HFF-Myc (cell line): ENCODE measurements at regions not wholly inside any gene's neighbourhood (a gene's known extent, or its start where the extent isn't known, plus 50 kb on each side); places are given as distances from the start of the nearest gene placed in this dataset.

Experiments
- DNase-seq: peaks from one replicate; pipeline ENCODE4 v3.0.0-alpha.2; 2011; ENCODE audit warnings: low read depth; ENCODE audit errors: extremely low read depth
- H3K4me3 ChIP-seq: replicated peaks from 2 replicates; pipeline ENCODE4 v1.5.1; 2011; ENCODE audit warnings: low read depth, mild to moderate bottlenecking, control low read depth, low read length
- CTCF ChIP-seq: IDR thresholded peaks from 2 replicates; pipeline ENCODE4 v1.5.1; 2012; ENCODE audit warnings: mild to moderate bottlenecking, low read depth, low read length, control low read depth; ENCODE audit errors: missing control alignments

DNA sequence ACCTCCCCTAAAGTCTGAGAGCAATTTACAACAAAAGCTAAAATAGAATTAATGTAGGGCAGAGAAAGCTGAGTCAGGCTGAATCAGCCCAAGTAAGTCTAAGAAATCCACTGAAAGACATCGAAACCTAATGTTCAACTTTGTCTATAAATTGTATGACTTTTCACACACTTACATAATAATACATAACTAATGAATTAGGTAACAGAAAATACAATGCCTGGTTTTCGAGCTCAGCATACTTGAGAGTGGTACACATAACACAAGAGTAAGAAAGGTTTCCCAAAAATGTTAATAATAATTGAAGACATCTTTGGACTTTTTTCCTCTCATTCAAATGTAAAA is 55.3 kb upstream of the VGLL4 start:
- no peak for DNase-seq
- no peak for TF ChIP-seq CTCF
- no peak overlapping the region for H3K4me3 ChIP-seq

DNA sequence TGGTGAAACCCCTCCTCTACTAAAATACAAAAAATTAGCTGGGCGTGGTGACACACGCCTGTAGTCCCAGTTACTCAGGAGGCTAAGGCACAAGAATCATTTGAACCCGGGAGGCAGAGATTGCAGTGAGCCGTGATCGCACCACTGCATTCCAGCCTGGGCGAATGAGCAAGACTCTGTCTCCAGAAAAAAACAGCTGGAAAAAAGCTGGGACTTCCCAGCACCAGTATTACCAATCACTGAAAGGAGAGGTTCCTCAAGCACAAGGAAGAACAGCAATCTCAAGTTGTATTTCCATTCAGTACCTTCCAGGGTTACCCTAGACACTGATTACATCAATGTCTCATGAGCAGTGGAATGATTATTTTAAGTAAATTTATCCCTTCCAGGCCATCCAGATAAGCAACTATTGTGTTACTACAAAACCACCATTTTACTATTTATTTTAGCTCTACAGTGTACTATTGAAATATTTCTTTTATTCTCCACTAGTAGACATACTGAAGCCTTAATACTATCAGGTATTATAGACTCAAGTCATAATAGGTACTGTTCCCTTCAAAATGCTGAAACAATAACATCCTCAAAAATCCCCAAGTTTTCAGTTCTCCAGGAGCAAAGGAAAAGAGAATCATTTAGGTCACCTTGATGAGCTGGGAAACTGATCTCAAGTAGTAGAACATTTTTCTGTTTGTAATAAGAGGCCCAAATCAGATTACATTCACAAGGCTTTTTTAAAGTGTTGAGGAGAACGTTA is 54.8 kb upstream of the VGLL4 start:
- H3K4me3 ChIP-seq = no peak overlapping the region
- DNase-seq = no peak
- TF ChIP-seq CTCF = no peak

DNA sequence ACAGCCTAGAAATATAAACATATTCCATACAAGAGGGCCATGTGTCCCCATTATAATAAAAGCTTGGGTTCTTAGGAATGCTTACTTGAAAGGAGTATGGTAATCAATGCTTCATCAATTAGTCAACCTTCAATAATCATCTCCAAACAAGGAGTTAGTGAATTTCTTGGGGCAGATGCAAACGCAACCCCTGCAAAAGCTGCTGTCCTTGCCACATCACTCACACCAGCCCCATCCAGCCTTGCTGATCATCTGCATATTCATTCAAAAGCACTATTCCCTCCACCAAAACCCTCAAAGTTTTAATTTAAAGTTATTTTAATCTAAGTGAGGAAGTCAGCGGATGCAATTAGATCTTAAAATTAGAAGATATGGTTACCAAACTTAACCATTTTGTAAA is 54.0 kb upstream of the VGLL4 start:
- no peak for DNase-seq
- no peak for TF ChIP-seq CTCF
- H3K4me3 ChIP-seq = no peak overlapping the region

DNA sequence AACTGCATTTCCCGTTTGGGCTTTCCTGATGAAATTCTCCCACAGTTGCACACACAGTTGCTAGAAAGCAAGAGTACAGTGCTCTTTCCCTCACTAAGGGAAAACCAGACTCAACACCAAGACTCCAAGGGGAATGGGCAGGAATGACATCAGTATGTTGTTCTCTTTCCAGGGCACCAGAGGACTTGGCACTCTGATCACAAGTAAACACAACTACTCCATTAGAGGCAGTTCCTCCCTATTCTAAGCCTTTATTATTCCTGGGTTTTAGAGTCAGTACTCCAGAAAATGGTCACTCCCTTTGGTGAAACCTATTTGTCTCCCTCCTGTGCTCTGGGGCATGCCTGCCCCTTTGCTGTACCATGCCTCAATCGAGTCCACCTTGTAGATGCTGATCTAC is 52.3 kb upstream of the VGLL4 start:
- DNase-seq = no peak
- no peak overlapping the region for H3K4me3 ChIP-seq
- no peak for TF ChIP-seq CTCF
